GM19023 (cell line): ENCODE measurements at regions not wholly inside any gene's neighbourhood (a gene's known extent, or its start where the extent isn't known, plus 50 kb on each side); places are given as distances from the start of the nearest gene placed in this dataset.
"Not testable (repeated sequence)": the region's sequence is repeated elsewhere in the genome, so short reads cannot be mapped to it uniquely, and the experiment has no call there.

ENCODE experiments used
- ATAC-seq: cut with Tn5 transposase; IDR thresholded peaks from one replicate; pipeline ENCODE4 v1.9.1; 2021; ENCODE audit warnings: mild to moderate bottlenecking, moderate library complexity; ENCODE audit not compliant: unreplicated experiment

DNA sequence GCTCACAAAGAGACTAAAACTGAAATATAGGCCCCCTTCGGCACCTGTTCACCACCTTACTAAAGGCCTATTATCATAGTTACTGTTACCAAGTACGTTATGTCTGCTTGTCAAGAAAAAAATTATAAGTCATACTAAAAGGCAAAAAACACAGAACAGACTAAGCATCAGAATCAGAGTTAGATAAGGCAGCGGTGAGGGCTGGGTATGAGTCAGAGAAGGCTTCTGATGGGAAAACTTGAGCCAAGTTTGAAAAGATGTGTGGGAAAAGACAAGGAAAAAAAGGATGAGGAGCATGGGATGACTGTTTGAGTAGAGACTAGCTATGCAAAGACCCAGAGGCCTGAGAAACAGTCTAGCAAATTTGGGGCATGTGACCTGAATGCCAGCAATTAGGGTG lies 387.2 kb upstream of the SGO1 start:
- no peak for ATAC-seq

GRCh38 chr3:20572473-20572872 lies 386.5 kb upstream of the SGO1 start:
- ATAC-seq, result no peak

DNA sequence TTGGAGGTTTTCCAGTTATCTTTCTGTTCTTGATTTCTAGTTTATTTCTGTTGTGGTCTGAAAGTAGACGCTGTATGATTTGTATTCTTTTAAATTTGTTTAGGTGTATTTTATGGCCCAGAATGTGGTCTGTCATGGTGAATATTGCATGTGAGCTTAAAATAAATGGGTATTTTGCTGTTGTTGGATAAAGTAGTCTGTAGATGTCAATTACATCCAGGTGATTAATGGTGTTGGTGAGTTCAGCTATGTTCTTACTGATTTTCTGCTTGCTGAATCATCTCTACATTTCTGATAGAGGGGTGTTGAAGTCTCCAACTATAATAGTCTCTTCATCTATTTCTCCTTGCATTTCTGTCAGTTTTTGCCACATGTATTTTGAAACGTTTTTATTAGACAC lies 383.3 kb upstream of the SGO1 start:
- ATAC-seq, result no peak

DNA sequence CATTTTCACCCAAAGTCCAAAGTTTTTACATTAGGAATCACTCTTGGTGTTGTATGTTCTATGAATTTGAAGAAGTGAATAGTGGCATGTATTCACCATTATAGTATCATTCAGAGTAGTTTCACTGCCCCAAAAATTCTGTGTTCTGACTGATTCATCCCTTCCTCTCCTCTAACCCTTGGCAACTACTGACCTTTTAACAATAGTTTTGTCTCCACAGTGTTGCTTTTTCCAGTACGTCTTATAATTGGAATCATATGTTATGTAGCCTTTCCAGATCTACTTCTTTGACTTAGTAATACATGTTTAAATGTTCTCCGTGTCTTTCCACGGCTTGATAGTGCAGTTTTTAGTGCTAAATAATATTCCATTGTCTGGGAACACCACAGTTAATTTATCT lies 379.0 kb upstream of the SGO1 start:
- ATAC-seq, result no peak

GRCh38 chr3:20563985-20564384 lies 378.0 kb upstream of the SGO1 start:
- no peak for ATAC-seq

DNA sequence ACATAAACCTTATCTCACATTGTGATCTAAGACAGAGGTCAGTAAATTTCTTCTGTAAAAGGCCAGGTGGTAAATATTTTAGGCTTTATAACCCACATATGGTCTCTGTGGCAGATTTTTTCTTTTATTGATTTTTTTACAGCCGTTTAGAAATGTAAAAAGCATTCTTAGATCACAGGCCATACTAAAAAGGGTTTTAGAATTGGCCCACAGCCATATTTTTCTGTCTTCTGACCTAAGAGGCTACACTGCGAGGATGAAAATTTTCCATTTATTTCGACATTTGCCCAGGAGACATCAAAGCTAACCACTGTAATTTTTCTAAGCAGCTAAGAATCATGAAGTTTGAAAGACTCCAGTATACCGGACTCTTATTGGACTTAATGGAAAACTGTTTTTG lies 377.2 kb upstream of the SGO1 start:
- ATAC-seq, result no peak

GRCh38 chr3:20561166-20561565 lies 375.2 kb upstream of the SGO1 start:
- no peak for ATAC-seq

DNA sequence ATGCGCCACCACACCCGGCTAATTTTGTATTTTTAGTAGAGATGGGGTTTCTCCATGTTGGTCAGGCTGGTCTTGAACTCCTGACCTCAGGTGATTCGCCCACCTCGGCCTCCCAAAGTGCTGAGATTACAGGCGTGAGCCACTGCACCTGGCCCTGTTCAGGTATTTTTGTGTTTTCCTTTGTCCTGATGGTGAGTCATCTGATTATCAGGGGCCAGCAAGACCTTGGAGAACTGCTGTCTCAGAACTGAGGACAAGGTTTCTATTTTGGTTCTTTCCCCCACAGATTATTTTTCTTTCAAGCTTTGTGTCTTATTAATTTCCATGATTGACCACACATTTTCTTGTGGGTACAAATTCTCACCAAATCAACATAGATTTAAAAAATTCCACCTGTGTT lies 374.4 kb upstream of the SGO1 start:
- ATAC-seq, result not testable (repeated sequence)

- no peak for ATAC-seq
Observed at GRCh38 chr3:20558161-20558560, 372.2 kb upstream of the SGO1 start.

DNA sequence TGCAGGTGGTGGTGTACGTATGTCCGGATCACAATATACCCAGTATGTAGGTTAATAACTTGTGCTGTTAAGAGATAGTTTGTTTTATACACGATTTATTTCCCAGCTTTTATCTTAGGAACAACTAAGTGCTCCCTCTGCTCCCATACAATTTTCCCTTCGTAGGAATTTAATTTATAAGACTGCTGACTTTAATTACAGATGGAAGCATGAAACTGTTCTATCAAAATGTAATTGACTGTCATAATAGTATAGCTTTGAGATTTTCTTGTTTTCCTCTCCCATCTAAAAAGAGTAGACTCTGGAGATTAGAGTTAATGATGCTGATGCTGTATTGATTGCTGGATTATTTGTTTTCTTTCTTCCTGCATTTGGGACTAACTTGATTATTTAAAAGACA lies 370.7 kb upstream of the SGO1 start:
- ATAC-seq, result no peak

GRCh38 chr3:20552605-20553275 lies 366.7 kb upstream of the SGO1 start:
- no peak for ATAC-seq

GRCh38 chr3:20547361-20548269 lies 361.6 kb upstream of the SGO1 start:
- ATAC-seq, result not testable (repeated sequence)

GRCh38 chr3:20546636-20547035 lies 360.6 kb upstream of the SGO1 start:
- ATAC-seq, result no peak

DNA sequence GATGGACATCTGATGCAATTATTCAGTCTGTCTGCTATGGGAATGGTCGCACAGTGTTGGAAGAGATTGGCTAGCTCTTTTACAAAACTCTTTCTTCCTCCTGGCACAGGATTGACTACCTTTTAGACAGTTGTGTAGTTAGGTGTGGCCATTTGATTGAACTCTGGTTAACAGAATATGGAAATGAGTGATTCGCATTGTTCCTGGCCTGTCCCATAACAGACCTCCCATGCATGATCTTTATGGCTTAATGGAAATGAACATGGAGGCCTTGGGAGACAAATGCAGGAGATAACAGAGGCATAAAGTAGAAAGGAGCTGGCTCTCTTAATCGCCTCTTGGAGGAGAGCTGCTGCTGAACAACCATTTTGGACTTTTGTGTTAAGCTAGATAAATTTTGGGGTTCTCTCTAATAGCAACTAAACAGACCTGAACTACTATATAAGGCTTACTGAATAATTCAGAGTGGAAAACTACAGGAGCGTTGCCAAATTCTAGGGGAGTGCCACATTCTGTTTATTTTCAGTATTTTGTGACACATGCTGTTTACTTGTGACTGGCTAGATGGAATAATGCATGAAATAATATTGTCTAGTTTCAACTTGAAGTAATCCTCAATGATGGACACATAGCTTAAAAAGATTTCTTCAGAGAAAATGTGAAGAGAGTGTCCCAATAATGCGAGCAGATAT lies 357.7 kb upstream of the SGO1 start:
- no peak for ATAC-seq

DNA sequence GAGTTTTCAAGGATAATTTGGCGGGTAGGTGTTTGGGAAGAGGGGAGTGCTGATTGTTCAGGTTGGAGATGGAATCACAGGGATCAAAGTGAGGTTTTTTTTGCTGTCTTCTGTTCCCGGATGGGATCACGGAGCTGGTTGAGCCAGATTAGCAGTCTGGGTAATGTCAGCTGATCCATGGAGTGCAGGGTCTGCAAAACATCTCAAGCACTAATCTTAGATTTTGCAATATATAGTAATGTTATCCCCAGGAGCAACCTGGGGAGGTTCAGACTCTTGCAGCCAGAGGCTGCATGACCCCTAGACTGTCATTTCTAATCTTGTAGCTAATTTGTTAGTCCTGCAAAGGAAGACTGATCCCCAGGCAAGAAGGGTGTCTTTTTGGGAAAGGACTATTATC lies 354.1 kb upstream of the SGO1 start:
- no peak for ATAC-seq

GRCh38 chr3:20539666-20540065 lies 353.7 kb upstream of the SGO1 start:
- ATAC-seq, result no peak

DNA sequence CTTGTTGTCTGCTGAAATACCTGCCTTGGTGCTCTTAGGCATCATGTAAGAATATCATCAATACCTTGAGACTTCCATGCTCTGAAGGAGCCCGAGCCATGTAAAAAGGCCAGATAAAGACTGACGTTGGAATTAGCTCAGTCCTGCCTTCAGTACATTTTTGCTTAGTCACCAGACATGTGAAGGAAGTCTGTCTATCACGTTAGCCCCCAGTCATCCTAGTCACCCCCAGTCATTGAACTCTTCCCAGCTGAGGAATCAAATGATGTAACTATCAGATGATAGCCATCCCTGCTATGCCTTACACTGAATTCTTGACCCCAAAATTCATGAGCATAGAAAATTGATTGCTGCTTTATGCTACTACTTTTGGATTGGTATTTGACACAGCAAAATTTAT lies 351.2 kb upstream of the SGO1 start:
- no peak for ATAC-seq

DNA sequence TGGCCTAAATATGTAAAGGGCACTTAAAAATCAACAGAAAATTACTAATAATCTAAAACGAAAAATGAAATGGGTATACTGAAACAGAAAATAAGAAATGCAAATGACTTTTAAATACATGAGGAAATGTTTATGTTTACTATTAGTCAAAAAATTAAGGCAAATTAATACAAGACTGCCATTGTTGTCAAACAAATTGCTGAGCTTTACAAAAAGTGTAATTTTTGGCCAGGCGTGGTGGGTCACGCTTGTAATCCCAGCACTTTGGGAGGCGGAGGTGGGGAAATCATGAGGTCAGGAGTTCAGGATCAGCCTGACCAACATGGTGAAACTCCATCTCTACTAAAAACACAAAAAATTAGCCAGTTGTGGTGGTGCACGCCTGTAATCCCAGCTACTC lies 343.9 kb upstream of the SGO1 start:
- ATAC-seq, result no peak

- ATAC-seq, result no peak
Observed at GRCh38 chr3:20528180-20528770, 342.3 kb upstream of the SGO1 start.

DNA sequence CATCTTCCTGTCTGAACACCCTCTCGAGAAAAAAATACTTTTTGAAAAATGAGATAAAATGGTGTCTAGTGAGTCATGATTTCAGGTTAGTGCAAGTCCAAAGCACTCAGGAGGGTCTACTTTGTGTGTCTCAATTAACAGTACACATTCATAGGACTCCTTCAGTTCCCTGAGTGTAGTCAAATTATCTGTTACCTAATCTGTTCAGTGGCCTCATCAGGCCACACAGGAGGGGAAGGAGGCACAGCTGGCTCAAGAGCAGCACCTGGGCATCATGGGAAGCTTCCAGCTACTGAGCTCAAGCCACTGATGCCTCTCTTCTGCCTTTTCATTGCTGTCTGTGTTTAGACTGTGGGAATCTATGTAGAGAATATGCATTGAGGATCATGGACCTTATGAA lies 341.4 kb upstream of the SGO1 start:
- ATAC-seq, result no peak

DNA sequence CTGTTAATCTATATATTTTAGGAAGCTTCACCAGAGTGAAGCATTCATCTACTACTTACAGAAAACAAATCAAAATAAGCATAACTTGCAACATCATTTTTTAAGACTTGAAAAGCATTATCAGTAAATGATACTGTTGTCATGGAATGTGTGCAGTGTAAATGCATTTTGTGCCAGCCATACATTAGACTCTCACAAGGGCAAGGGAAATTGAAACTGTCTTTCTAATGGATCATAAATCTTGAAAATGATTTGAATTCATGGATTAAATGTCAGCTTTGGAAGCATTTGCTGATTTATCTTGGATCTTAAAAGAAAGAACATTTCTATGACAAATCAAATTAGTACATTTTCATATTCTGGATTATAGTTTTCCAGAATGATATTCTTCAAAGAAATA lies 338.3 kb upstream of the SGO1 start:
- no peak for ATAC-seq
